GM13977 (cell line): ENCODE measurements at regions not wholly inside any gene's neighbourhood (a gene's known extent, or its start where the extent isn't known, plus 50 kb on each side); places are given as distances from the start of the nearest gene placed in this dataset.
A peak's percentile ranks its signal among the peaks of the same experiment; 100 is the strongest.

Experiments
- DNase-seq: peaks from one replicate; pipeline ENCODE4 v3.0.0; 2012; ENCODE audit warnings: low spot score
- CTCF ChIP-seq: IDR thresholded peaks from 2 replicates; pipeline ENCODE4 v1.5.1; 2012; ENCODE audit warnings: mild to moderate bottlenecking, control low read depth; ENCODE audit not compliant: insufficient read depth; ENCODE audit errors: extremely low read depth, missing control alignments
- in situ Hi-C: fragments of 300-500 bp; cut with MboI; formaldehyde crosslinking; loops from one replicate; pipeline ENCODE4 v1.12.0; 2022; ENCODE audit warnings: low sequenced_read_pairs, low pct_unique_long_range_greater_than_20kb, mixed read lengths, inconsistent platforms; ENCODE audit not compliant: unreplicated experiment

- TF ChIP-seq CTCF, result no peak
- no peak for DNase-seq
- in situ Hi-C loops, result loop anchor here (25.0 kb wide), 2 partner anchors 610 to 810 kb away; partner anchors contain the start of gene PRDM1
Measured at GRCh38 chr6:105476978-105477377, 74.1 kb upstream of the PREP start.

- DNase-seq, result no peak
- no peak for TF ChIP-seq CTCF
- in situ Hi-C loops, result no loop called here
Measured at GRCh38 chr6:105474234-105474633, 71.4 kb upstream of the PREP start.

GRCh38 chr6:105469946-105470345 lies 67.1 kb upstream of the PREP start:
- DNase-seq, result no peak
- TF ChIP-seq CTCF, result no peak
- in situ Hi-C loops, result no loop called here

GRCh38 chr6:105468850-105469249 lies 66.0 kb upstream of the PREP start:
- no peak for DNase-seq
- TF ChIP-seq CTCF, result no peak
- in situ Hi-C loops, result no loop called here

GRCh38 chr6:105460860-105461259 lies 58.0 kb upstream of the PREP start:
- in situ Hi-C loops, result no loop called here
- TF ChIP-seq CTCF, result no peak
- DNase-seq, result no peak

GRCh38 chr6:105459864-105460263 lies 57.0 kb upstream of the PREP start:
- DNase-seq, result no peak
- in situ Hi-C loops, result no loop called here
- TF ChIP-seq CTCF, result no peak

- peak; percentile 36 for DNase-seq
- no peak for TF ChIP-seq CTCF
- in situ Hi-C loops, result no loop called here
Measured at GRCh38 chr6:105459049-105459448, 56.2 kb upstream of the PREP start.
